ENCODE measurements at regions not wholly inside any gene's neighbourhood (a gene's known extent, or its start where the extent isn't known, plus 50 kb on each side); places are given as distances from the start of the nearest gene placed in this dataset.

DNA sequence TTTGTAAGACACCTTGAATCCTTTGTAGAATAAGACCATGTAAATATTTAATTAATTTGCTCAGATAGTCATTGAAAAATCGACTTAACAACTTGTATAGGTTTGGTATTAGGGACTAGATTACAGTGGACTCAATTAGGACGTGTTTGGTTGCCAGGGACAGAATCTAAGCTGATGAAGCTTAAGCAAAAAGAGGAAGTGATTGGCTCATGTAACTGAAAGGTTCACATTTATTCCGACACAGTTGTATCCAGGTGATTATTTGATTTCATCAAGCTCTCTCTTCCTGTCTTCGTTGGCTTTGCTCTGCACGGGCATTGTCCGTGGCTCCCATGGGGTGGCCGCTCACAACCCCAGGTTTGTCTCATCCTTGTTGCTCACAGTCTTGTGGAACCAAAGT lies 146.4 kb downstream of the C11orf91 start:
- no peaks in the 10 kb centered on the region for H3K4me1 ChIP-seq (ENCODE audit: control insufficient read depth in 2 of 3, insufficient read depth in 2 of 3, low read depth in 1 of 3, low read length in 3 of 3)
- H3K27ac ChIP-seq (ENCODE audit: low read depth in 2 of 2, low read length in 2 of 2): no peak overlapping the region
- H3K9me3 ChIP-seq (ENCODE audit: control insufficient read depth in 2 of 3, insufficient read depth in 1 of 3, low read length in 3 of 3): no peaks in the 10 kb centered on the region
- intact Hi-C loops (cut with DNase I): no loop called here
- DNase-seq (no peak), FAIRE-seq (no peak)
- no peak overlapping the region for H3K9ac ChIP-seq (ENCODE audit: low read length in 3 of 3)
- no peaks in the 10 kb centered on the region for H3K27me3 ChIP-seq (ENCODE audit: control insufficient read depth, insufficient read depth, low read length)
- H3K36me3 ChIP-seq (ENCODE audit: control insufficient read depth in 2 of 3, insufficient read depth in 3 of 3, low read length in 3 of 3): no peaks in the 10 kb centered on the region
- no peak overlapping the region for H3K4me3 ChIP-seq (ENCODE audit: low read length in 3 of 3)
- TF ChIP-seq, protein P1, sequence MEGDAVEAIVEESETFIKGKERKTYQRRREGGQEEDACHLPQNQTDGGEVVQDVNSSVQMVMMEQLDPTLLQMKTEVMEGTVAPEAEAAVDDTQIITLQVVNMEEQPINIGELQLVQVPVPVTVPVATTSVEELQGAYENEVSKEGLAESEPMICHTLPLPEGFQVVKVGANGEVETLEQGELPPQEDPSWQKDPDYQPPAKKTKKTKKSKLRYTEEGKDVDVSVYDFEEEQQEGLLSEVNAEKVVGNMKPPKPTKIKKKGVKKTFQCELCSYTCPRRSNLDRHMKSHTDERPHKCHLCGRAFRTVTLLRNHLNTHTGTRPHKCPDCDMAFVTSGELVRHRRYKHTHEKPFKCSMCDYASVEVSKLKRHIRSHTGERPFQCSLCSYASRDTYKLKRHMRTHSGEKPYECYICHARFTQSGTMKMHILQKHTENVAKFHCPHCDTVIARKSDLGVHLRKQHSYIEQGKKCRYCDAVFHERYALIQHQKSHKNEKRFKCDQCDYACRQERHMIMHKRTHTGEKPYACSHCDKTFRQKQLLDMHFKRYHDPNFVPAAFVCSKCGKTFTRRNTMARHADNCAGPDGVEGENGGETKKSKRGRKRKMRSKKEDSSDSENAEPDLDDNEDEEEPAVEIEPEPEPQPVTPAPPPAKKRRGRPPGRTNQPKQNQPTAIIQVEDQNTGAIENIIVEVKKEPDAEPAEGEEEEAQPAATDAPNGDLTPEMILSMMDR (IDR thresholded peaks at IDR 0.05; ENCODE audit: borderline replicate concordance, extremely low read depth, insufficient read depth): no peak

DNA sequence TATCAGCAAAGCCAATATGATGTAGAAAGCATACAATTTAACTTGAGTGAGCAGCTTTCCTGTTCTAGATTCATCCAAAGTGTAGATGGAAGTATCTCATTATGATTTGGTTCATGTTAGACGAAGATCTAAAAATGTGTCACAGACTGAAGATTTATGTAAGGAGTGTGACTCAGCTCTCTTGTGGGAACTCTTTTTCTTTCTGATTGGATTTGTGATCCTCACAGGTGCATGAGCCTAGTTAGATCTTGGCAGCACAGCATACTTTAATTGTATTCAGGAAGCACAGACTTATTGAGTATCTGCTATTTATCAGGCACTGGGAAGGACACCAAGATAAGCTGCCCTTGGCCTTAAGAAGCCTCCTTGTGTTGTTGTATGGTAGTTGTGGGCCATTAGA lies 147.1 kb downstream of the C11orf91 start:
- Histone ChIP-seq H3K4me3 (ENCODE audit: low read length in 3 of 3) (no peak overlapping the region), H3K27ac (ENCODE audit: low read depth in 2 of 2, low read length in 2 of 2) (no peak overlapping the region), H3K4me1 (ENCODE audit: control insufficient read depth in 2 of 3, insufficient read depth in 2 of 3, low read depth in 1 of 3, low read length in 3 of 3) (no peaks in the 10 kb centered on the region), H3K36me3 (ENCODE audit: control insufficient read depth in 2 of 3, insufficient read depth in 3 of 3, low read length in 3 of 3) (no peaks in the 10 kb centered on the region), H3K9me3 (ENCODE audit: control insufficient read depth in 2 of 3, insufficient read depth in 1 of 3, low read length in 3 of 3) (no peaks in the 10 kb centered on the region), H3K27me3 (ENCODE audit: control insufficient read depth, insufficient read depth, low read length) (no peaks in the 10 kb centered on the region), H3K9ac (ENCODE audit: low read length in 3 of 3) (no peak overlapping the region)
- FAIRE-seq: no peak
- no peak for DNase-seq
- intact Hi-C loops (cut with DNase I): no loop called here
- TF ChIP-seq, protein P1 (IDR thresholded peaks at IDR 0.05; ENCODE audit: borderline replicate concordance, extremely low read depth, insufficient read depth): no peak

DNA sequence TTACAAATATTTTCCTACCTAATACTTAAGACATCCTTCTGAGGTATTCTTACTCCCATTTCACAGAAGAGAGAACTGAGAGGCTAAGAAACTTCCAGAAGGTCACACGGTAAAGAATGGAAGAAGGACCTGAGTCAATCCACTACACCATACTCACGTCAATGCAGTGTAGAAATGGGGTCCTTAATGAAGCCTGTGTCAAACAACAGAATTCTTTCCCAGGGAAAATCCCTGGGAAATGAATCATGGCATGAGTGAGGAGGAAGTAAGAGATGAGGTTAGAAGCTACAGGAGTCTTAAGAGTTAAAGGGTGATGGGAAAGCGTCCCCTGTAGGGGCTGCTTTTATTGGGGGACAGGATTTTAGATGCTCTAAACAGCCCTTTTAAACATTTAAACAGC lies 147.9 kb downstream of the C11orf91 start:
- H3K36me3 ChIP-seq (ENCODE audit: control insufficient read depth in 2 of 3, insufficient read depth in 3 of 3, low read length in 3 of 3): no peaks in the 10 kb centered on the region
- DNase-seq: no peak
- H3K4me1 ChIP-seq (ENCODE audit: control insufficient read depth in 2 of 3, insufficient read depth in 2 of 3, low read depth in 1 of 3, low read length in 3 of 3): no peaks in the 10 kb centered on the region
- no peak for FAIRE-seq
- H3K9me3 ChIP-seq (ENCODE audit: control insufficient read depth in 2 of 3, insufficient read depth in 1 of 3, low read length in 3 of 3): no peaks in the 10 kb centered on the region
- no peak overlapping the region for H3K27ac ChIP-seq (ENCODE audit: low read depth in 2 of 2, low read length in 2 of 2)
- H3K27me3 ChIP-seq (ENCODE audit: control insufficient read depth, insufficient read depth, low read length): no peaks in the 10 kb centered on the region
- TF ChIP-seq, protein P1 (IDR thresholded peaks at IDR 0.05; ENCODE audit: borderline replicate concordance, extremely low read depth, insufficient read depth): no peak
- intact Hi-C loops (cut with DNase I): no loop called here
- H3K4me3 ChIP-seq (ENCODE audit: low read length in 3 of 3): no peak overlapping the region
- no peak overlapping the region for H3K9ac ChIP-seq (ENCODE audit: low read length in 3 of 3)

DNA sequence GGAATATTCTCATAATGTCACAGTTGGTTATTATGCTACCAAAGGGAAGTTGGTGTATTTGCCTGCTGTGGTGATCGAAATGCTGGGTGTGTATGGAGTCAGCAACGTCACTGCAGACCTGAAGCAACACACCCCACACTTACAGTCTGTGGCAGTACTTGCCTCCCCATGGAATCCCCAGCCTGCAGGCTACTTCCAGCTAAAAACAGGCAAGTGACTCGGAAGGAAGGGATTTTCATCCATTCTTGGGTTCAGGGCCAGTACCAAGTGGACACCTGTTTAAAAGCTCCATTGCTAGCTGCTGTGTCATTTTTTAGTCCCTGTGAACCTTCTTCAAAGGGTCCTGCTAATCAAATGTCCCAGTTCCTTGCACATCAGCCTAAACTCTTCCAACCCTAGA lies 149.6 kb downstream of the C11orf91 start:
- Histone ChIP-seq H3K9me3 (ENCODE audit: control insufficient read depth in 2 of 3, insufficient read depth in 1 of 3, low read length in 3 of 3) (no peaks in the 10 kb centered on the region), H3K27me3 (ENCODE audit: control insufficient read depth, insufficient read depth, low read length) (no peaks in the 10 kb centered on the region), H3K4me1 (ENCODE audit: control insufficient read depth in 2 of 3, insufficient read depth in 2 of 3, low read depth in 1 of 3, low read length in 3 of 3) (no peaks in the 10 kb centered on the region), H3K27ac (ENCODE audit: low read depth in 2 of 2, low read length in 2 of 2) (no peak overlapping the region), H3K9ac (ENCODE audit: low read length in 3 of 3) (no peak overlapping the region), H3K4me3 (ENCODE audit: low read length in 3 of 3) (no peak overlapping the region), H3K36me3 (ENCODE audit: control insufficient read depth in 2 of 3, insufficient read depth in 3 of 3, low read length in 3 of 3) (no peaks in the 10 kb centered on the region)
- TF ChIP-seq, protein P1 (IDR thresholded peaks at IDR 0.05; ENCODE audit: borderline replicate concordance, extremely low read depth, insufficient read depth): no peak
- intact Hi-C loops (cut with DNase I): no loop called here
- DNase-seq: no peak
- no peak for FAIRE-seq
